ENCODE measurements at regions not wholly inside any gene's neighbourhood (a gene's known extent, or its start where the extent isn't known, plus 50 kb on each side); places are given as distances from the start of the nearest gene placed in this dataset.

DNA sequence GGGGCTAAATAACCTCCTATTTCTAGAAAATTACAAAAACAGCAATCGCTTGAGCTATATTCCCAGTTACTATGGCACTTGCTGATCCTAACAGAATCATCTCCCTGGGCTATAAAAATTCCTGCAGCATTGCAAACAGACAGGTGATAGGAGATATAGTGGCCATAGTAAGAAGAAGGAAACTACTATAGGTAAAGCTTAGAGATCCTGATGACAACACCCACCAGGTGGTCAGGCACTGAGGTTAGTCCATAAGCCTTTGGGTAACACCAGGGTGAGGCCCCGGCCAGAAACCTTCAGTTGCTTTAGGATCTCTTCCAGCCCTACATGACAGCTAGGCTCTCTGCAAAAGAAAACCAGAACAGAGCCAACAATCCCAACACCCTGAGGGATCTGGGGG is 197.9 kb upstream of the PPP1R2C start:
- Mint-ChIP-seq H3K9me3 (peaks cover 16% of the 10 kb centered on the region), H3K4me1 (no peaks in the 10 kb centered on the region), H3K27me3 (ENCODE audit: low read depth) (no peaks in the 10 kb centered on the region), H3K4me3 (no peak overlapping the region), H3K36me3 (ENCODE audit: low read depth) (no peaks in the 10 kb centered on the region), H3K27ac (no peak overlapping the region)
- TF ChIP-seq, protein P1, sequence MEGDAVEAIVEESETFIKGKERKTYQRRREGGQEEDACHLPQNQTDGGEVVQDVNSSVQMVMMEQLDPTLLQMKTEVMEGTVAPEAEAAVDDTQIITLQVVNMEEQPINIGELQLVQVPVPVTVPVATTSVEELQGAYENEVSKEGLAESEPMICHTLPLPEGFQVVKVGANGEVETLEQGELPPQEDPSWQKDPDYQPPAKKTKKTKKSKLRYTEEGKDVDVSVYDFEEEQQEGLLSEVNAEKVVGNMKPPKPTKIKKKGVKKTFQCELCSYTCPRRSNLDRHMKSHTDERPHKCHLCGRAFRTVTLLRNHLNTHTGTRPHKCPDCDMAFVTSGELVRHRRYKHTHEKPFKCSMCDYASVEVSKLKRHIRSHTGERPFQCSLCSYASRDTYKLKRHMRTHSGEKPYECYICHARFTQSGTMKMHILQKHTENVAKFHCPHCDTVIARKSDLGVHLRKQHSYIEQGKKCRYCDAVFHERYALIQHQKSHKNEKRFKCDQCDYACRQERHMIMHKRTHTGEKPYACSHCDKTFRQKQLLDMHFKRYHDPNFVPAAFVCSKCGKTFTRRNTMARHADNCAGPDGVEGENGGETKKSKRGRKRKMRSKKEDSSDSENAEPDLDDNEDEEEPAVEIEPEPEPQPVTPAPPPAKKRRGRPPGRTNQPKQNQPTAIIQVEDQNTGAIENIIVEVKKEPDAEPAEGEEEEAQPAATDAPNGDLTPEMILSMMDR (IDR thresholded peaks at IDR 0.05; ENCODE audit: unreplicated experiment in 3 of 3), result no peak

GRCh38 chrX:42976746-42977366 is 198.9 kb upstream of the PPP1R2C start:
- Mint-ChIP-seq H3K9me3 (peaks cover 16% of the 10 kb centered on the region), H3K4me3 (no peak overlapping the region), H3K27ac (no peak overlapping the region), H3K27me3 (ENCODE audit: low read depth) (no peaks in the 10 kb centered on the region), H3K36me3 (ENCODE audit: low read depth) (no peaks in the 10 kb centered on the region), H3K4me1 (no peaks in the 10 kb centered on the region)
- TF ChIP-seq, protein P1 (IDR thresholded peaks at IDR 0.05; ENCODE audit: unreplicated experiment in 3 of 3), result no peak

DNA sequence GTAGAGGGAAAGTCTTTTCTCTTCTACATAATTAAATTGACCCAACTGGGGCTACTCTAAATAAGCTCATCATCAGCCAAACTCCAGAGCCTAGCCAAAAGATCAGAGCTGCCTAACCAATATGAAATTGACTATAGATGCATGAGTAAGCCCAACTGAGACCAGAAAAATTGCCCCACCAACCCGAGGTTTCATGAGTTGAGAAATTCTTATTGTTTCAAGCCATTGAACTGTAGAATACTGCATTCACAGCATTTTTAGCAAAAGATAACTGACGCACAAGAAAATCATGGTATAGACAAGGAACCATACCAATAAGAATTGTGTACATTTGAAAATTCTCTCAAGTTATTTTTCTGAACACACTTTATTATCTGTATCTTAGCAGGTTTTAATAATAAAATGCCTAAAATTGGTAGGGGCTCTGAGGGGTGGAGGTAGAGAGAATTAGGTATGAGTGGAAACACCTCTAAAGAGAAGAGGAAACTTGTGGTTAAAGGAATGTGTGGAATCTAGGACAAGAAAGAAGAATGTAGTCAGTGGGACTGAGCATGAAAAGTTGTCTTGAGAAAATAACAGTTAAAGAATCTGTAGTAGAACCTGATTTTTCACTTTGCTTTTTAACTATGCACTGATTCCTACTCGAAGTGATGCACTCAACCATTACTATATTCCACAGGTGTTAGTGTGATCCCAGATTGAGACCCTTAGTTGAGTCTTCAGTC is 200.9 kb upstream of the PPP1R2C start:
- Mint-ChIP-seq H3K4me1 (no peaks in the 10 kb centered on the region), H3K36me3 (ENCODE audit: low read depth) (no peaks in the 10 kb centered on the region), H3K27ac (no peak overlapping the region), H3K27me3 (ENCODE audit: low read depth) (no peaks in the 10 kb centered on the region), H3K4me3 (no peak overlapping the region), H3K9me3 (peaks cover 10% of the 10 kb centered on the region)
- TF ChIP-seq, protein P1 (IDR thresholded peaks at IDR 0.05; ENCODE audit: unreplicated experiment in 3 of 3), result no peak

GRCh38 chrX:42988700-42989099 is 210.7 kb upstream of the PPP1R2C start:
- peaks cover 6% of the 10 kb centered on the region for H3K4me1 Mint-ChIP-seq
- no peak overlapping the region for H3K4me3 Mint-ChIP-seq
- H3K27ac Mint-ChIP-seq, result no peak overlapping the region
- no peaks in the 10 kb centered on the region for H3K36me3 Mint-ChIP-seq (ENCODE audit: low read depth)
- TF ChIP-seq, protein P1 (IDR thresholded peaks at IDR 0.05; ENCODE audit: unreplicated experiment in 3 of 3), result no peak
- H3K9me3 Mint-ChIP-seq, result no peaks in the 10 kb centered on the region
- H3K27me3 Mint-ChIP-seq (ENCODE audit: low read depth), result no peaks in the 10 kb centered on the region

- TF ChIP-seq, protein P1 (IDR thresholded peaks at IDR 0.05; ENCODE audit: unreplicated experiment in 3 of 3), result no peak
- H3K27ac Mint-ChIP-seq, result no peak overlapping the region
- H3K27me3 Mint-ChIP-seq (ENCODE audit: low read depth), result no peaks in the 10 kb centered on the region
- H3K9me3 Mint-ChIP-seq, result no peaks in the 10 kb centered on the region
- H3K36me3 Mint-ChIP-seq (ENCODE audit: low read depth), result no peaks in the 10 kb centered on the region
- H3K4me1 Mint-ChIP-seq, result peaks cover 6% of the 10 kb centered on the region
- H3K4me3 Mint-ChIP-seq, result no peak overlapping the region
These were observed 214.4 kb upstream of the PPP1R2C start for GRCh38 chrX:42992199-42992943.
